ENCODE measurements at regions not wholly inside any gene's neighbourhood (a gene's known extent, or its start where the extent isn't known, plus 50 kb on each side); places are given as distances from the start of the nearest gene placed in this dataset.

DNA sequence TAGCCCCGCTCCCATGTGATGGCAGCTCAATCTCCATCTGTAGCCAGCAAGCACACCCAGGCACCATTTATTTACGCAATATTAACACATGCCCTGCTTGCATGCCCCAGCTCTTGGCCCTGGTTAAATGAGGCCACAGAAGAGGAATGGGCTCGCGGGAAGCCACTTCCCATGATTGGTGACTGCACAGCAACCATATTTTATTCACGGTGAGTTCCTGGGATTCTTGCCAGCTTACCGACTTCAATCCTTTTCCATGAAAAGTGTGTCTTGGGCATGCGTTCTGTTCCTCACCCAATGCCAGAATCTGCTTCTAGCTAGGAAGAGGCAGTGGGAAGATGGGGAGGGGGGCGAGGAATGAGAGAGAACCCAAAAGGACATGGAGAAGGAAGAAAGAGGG is 54.7 kb downstream of the PITPNM2 start:
- no peak overlapping the region for H3K4me3 ChIP-seq (ENCODE audit: control insufficient read depth, low read depth, low read length)
- TF ChIP-seq, protein P1, sequence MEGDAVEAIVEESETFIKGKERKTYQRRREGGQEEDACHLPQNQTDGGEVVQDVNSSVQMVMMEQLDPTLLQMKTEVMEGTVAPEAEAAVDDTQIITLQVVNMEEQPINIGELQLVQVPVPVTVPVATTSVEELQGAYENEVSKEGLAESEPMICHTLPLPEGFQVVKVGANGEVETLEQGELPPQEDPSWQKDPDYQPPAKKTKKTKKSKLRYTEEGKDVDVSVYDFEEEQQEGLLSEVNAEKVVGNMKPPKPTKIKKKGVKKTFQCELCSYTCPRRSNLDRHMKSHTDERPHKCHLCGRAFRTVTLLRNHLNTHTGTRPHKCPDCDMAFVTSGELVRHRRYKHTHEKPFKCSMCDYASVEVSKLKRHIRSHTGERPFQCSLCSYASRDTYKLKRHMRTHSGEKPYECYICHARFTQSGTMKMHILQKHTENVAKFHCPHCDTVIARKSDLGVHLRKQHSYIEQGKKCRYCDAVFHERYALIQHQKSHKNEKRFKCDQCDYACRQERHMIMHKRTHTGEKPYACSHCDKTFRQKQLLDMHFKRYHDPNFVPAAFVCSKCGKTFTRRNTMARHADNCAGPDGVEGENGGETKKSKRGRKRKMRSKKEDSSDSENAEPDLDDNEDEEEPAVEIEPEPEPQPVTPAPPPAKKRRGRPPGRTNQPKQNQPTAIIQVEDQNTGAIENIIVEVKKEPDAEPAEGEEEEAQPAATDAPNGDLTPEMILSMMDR (IDR thresholded peaks at IDR 0.05; ENCODE audit: control insufficient read depth, insufficient read depth, low read depth, low read length, missing control alignments), result no peak
- no peak for DNase-seq (ENCODE audit: low read depth)

DNA sequence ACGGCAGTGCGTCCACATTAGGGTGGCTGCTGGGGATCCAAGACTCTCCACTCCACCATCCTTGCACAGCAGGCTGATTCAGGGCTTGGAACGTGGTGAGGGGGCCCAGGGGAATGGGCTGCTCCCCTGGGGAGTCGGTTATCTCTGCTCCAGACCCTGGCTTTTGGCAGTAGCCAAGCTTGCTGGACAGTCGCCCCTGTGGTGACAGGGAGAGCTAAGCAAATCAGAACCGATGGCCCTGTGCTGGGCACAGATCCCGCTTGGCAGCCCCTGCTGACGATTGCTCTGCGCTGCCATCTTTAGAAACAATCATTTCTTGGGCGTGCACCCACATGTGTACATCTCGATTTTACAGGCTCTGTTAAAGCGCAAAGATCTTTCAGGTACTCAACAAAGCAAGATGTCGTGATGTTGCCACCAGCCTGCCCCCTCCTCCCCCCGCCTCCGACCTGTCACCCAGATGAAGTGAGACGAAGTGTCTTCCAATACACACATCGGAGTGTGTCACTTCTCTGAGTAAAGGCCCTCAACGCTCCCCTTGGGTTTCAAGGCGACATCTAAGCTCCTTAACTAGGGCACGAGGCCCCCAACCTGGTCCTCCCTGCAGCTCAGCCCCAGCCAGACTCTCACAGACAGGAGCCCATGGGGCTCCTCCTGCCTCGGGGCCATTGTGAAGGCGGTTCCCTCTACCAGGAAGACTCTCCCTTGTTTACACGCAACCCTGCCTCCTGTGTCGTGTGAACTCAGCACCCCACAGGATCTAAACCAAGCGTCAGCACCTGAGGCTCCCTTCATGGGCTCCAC is 55.6 kb downstream of the PITPNM2 start:
- TF ChIP-seq, protein P1 (IDR thresholded peaks at IDR 0.05; ENCODE audit: control insufficient read depth, insufficient read depth, low read depth, low read length, missing control alignments), result no peak
- DNase-seq (ENCODE audit: low read depth), result no peak
- no peak overlapping the region for H3K4me3 ChIP-seq (ENCODE audit: control insufficient read depth, low read depth, low read length)

- H3K4me3 ChIP-seq (ENCODE audit: control insufficient read depth, low read depth, low read length), result no peak overlapping the region
- DNase-seq (ENCODE audit: low read depth), result peak; percentile 40
- TF ChIP-seq, protein P1 (IDR thresholded peaks at IDR 0.05; ENCODE audit: control insufficient read depth, insufficient read depth, low read depth, low read length, missing control alignments), result no peak
These were observed 56.4 kb downstream of the PITPNM2 start for GRCh38 chr12:123094349-123095077.

GRCh38 chr12:123092866-123093265 is 58.0 kb downstream of the PITPNM2 start:
- TF ChIP-seq, protein P1 (IDR thresholded peaks at IDR 0.05; ENCODE audit: control insufficient read depth, insufficient read depth, low read depth, low read length, missing control alignments), result no peak
- H3K4me3 ChIP-seq (ENCODE audit: control insufficient read depth, low read depth, low read length), result no peak overlapping the region
- no peak for DNase-seq (ENCODE audit: low read depth)

- TF ChIP-seq, protein P1 (IDR thresholded peaks at IDR 0.05; ENCODE audit: control insufficient read depth, insufficient read depth, low read depth, low read length, missing control alignments), result no peak
- DNase-seq (ENCODE audit: low read depth), result no peak
- no peak overlapping the region for H3K4me3 ChIP-seq (ENCODE audit: control insufficient read depth, low read depth, low read length)
These were observed 59.4 kb downstream of the PITPNM2 start for GRCh38 chr12:123091230-123092150.
